Cerebellar cortex (tissue), 1 donor: ENCODE measurements at regions not wholly inside any gene's neighbourhood (a gene's known extent, or its start where the extent isn't known, plus 50 kb on each side); places are given as distances from the start of the nearest gene placed in this dataset.

Experiments used
- DNase-seq: peaks from one replicate; pipeline ENCODE4 v3.0.0-alpha.2; 2015; ENCODE audit warnings: low spot score

GRCh38 chr1:36643371-36644270 is 160.9 kb upstream of the CSF3R start:
- no peak for DNase-seq

GRCh38 chr1:36642802-36643201 is 160.1 kb upstream of the CSF3R start:
- no peak for DNase-seq

- no peak for DNase-seq
Measured at GRCh38 chr1:36641776-36642175, 159.1 kb upstream of the CSF3R start.

- no peak for DNase-seq
Measured at GRCh38 chr1:36639461-36639860, 156.7 kb upstream of the CSF3R start.

- DNase-seq: no peak
Measured at GRCh38 chr1:36638268-36638667, 155.6 kb upstream of the CSF3R start.

GRCh38 chr1:36636206-36636605 is 153.5 kb upstream of the CSF3R start:
- no peak for DNase-seq

- DNase-seq: no peak
Measured at GRCh38 chr1:36635284-36635683, 152.6 kb upstream of the CSF3R start.

GRCh38 chr1:36628804-36629203 is 146.1 kb upstream of the CSF3R start:
- no peak for DNase-seq

- no peak for DNase-seq
Measured at GRCh38 chr1:36626435-36626834, 143.7 kb upstream of the CSF3R start.

- DNase-seq: no peak
Measured at GRCh38 chr1:36625935-36626310, 143.2 kb upstream of the CSF3R start.

GRCh38 chr1:36625253-36625934 is 142.7 kb upstream of the CSF3R start:
- no peak for DNase-seq

- no peak for DNase-seq
Measured at GRCh38 chr1:36624466-36624865, 141.8 kb upstream of the CSF3R start.

GRCh38 chr1:36622741-36623648 is 140.3 kb upstream of the CSF3R start:
- DNase-seq: no peak

GRCh38 chr1:36621531-36621930 is 138.8 kb upstream of the CSF3R start:
- no peak for DNase-seq

- DNase-seq: no peak
Measured at GRCh38 chr1:36620142-36620541, 137.4 kb upstream of the CSF3R start.

GRCh38 chr1:36614991-36615390 is 132.3 kb upstream of the CSF3R start:
- DNase-seq: no peak

GRCh38 chr1:36614571-36614970 is 131.9 kb upstream of the CSF3R start:
- DNase-seq: no peak

- no peak for DNase-seq
Measured at GRCh38 chr1:36613721-36614120, 131.0 kb upstream of the CSF3R start.

- no peak for DNase-seq
Measured at GRCh38 chr1:36612881-36613280, 130.2 kb upstream of the CSF3R start.

- DNase-seq: no peak
Measured at GRCh38 chr1:36612121-36612520, 129.4 kb upstream of the CSF3R start.

- DNase-seq: peak; percentile 62
Measured at GRCh38 chr1:36609241-36610027, 126.7 kb upstream of the CSF3R start.

GRCh38 chr1:36608272-36608671 is 125.6 kb upstream of the CSF3R start:
- DNase-seq: no peak
